ENCODE measurements at regions not wholly inside any gene's neighbourhood (a gene's known extent, or its start where the extent isn't known, plus 50 kb on each side); places are given as distances from the start of the nearest gene placed in this dataset.

DNA sequence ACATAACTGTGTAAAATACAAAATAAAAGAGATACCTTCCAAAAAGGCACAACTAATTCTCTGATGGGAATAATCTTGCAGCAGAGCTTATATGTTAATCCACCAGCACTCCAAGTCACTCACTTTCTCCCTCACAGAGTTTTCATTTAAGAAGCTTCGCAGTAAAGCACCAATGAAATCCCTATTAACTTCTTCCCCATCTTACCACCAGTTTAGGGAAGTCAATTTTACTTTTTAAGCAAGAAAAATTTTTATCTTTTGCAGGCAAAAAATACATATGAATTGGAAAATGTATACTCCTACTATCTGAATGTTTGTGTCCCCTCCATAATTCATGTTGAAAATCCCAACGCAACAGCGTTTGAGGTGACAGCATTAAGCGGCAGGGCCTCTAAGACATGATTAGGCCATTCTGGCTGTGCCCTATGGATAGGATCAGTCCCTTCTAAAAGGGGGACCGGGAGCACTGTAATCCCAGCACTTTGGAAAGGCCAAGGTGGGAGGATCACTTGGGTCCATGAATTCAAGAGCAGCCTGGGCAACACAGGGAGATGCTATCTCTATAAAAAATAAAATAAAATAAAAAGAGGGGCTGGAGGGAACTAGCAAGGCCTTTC lies 435.8 kb downstream of the SHQ1 start:
- H2BK5ac ChIP-seq (ENCODE audit: low read length) = no peak overlapping the region

DNA sequence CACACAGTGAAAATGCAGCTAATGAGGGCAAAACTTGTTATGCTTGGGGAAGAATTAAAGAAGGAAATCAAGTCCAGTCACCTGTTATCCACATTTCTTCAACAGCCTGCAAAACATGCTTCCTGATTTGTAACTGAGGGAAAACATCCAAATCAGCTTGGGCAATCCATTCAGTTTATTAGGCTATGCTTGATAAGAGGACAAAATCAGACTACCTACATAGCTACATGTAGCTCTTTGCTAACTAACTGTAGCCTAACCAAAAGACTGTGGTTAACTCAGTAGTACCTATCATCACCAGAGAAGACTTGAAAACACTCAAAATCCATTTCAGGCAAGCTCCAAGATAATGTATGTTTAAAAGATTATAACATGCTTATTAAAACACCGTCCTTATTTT lies 436.4 kb downstream of the SHQ1 start:
- Histone ChIP-seq H3K27me3 (ENCODE audit: control insufficient read depth in 3 of 3, insufficient read depth in 3 of 3, low read depth in 1 of 3, low read length in 3 of 3) (no peaks in the 10 kb centered on the region), H3K14ac (ENCODE audit: low read length) (no peak overlapping the region), H2BK120ac (ENCODE audit: low read depth, low read length) (no peak overlapping the region), H3K4ac (ENCODE audit: low read length) (no peak overlapping the region), H3K27ac (replicated peaks; ENCODE audit: low read length) (no peak overlapping the region), H3K18ac (ENCODE audit: low read length) (no peak overlapping the region), H2BK12ac (ENCODE audit: low read length) (no peak overlapping the region), H3K9ac (ENCODE audit: low read depth, low read length, poor library complexity) (no peak overlapping the region), H3K23ac (ENCODE audit: low read depth, low read length, poor library complexity) (no peak overlapping the region), H3K36me3 (replicated peaks in 1 of 2; ENCODE audit: control insufficient read depth in 2 of 2, insufficient read depth in 2 of 2, low read length in 2 of 2) (no peaks in the 10 kb centered on the region), H3K9me3 (replicated peaks in 1 of 2; ENCODE audit: control insufficient read depth in 2 of 2, insufficient read depth in 1 of 2, low read depth in 1 of 2, low read length in 2 of 2) (no peaks in the 10 kb centered on the region), H4K8ac (ENCODE audit: low read depth, low read length) (no peak overlapping the region), H3K79me1 (ENCODE audit: low read depth, low read length) (peaks cover 3% of the 10 kb centered on the region), H3K4me1 (ENCODE audit: control insufficient read depth in 2 of 2, insufficient read depth in 1 of 2, low read depth in 1 of 2, low read length in 2 of 2) (peaks cover 0 to 5% of the 10 kb centered on the region in 2 donors), H3K4me3 (ENCODE audit: low read length in 2 of 2) (no peak overlapping the region), H3K4me2 (ENCODE audit: insufficient read depth, low read length, poor library complexity, severe bottlenecking) (no peak overlapping the region), H4K91ac (ENCODE audit: low read depth, low read length, poor library complexity) (no peak overlapping the region), H2AFZ (ENCODE audit: low read length) (no peak overlapping the region), H2BK15ac (ENCODE audit: low read length) (no peak overlapping the region), H2AK5ac (ENCODE audit: low read depth, low read length) (no peak overlapping the region), H2BK5ac (ENCODE audit: low read length) (no peak overlapping the region)
- no peak for DNase-seq (ENCODE audit: low spot score)
- WGBS, 2 donors (ENCODE audit: extremely low coverage in 2 of 2, insufficient read length in 2 of 2, insufficient replicate concordance in 1 of 2) = no CpG with 5 or more reads among the region's 1 CpG

More for the DNA sequence above, 435.8 kb downstream of the SHQ1 start:
- Histone ChIP-seq H3K4me3 (ENCODE audit: low read length in 2 of 2) (no peak overlapping the region), H3K9me3 (replicated peaks in 1 of 2; ENCODE audit: control insufficient read depth in 2 of 2, insufficient read depth in 1 of 2, low read depth in 1 of 2, low read length in 2 of 2) (peaks cover 0 to 3% of the 10 kb centered on the region in 2 donors), H2AFZ (ENCODE audit: low read length) (no peak overlapping the region), H2BK12ac (ENCODE audit: low read length) (no peak overlapping the region), H3K9ac (ENCODE audit: low read depth, low read length, poor library complexity) (no peak overlapping the region), H3K23ac (ENCODE audit: low read depth, low read length, poor library complexity) (no peak overlapping the region), H2AK5ac (ENCODE audit: low read depth, low read length) (no peak overlapping the region), H4K91ac (ENCODE audit: low read depth, low read length, poor library complexity) (no peak overlapping the region), H3K4me1 (ENCODE audit: control insufficient read depth in 2 of 2, insufficient read depth in 1 of 2, low read depth in 1 of 2, low read length in 2 of 2) (peaks cover 0 to 3% of the 10 kb centered on the region in 2 donors), H2BK120ac (ENCODE audit: low read depth, low read length) (no peak overlapping the region), H4K8ac (ENCODE audit: low read depth, low read length) (no peak overlapping the region), H3K27ac (replicated peaks; ENCODE audit: low read length) (no peak overlapping the region), H3K79me1 (ENCODE audit: low read depth, low read length) (peaks cover 3% of the 10 kb centered on the region), H3K18ac (ENCODE audit: low read length) (no peak overlapping the region), H3K27me3 (ENCODE audit: control insufficient read depth in 3 of 3, insufficient read depth in 3 of 3, low read depth in 1 of 3, low read length in 3 of 3) (no peaks in the 10 kb centered on the region), H3K4ac (ENCODE audit: low read length) (no peak overlapping the region), H3K4me2 (ENCODE audit: insufficient read depth, low read length, poor library complexity, severe bottlenecking) (no peak overlapping the region), H3K14ac (ENCODE audit: low read length) (no peak overlapping the region), H3K36me3 (replicated peaks in 1 of 2; ENCODE audit: control insufficient read depth in 2 of 2, insufficient read depth in 2 of 2, low read length in 2 of 2) (no peaks in the 10 kb centered on the region), H2BK15ac (ENCODE audit: low read length) (no peak overlapping the region)
- no CpG with 5 or more reads among the region's 5 CpGs for WGBS, 2 donors (ENCODE audit: extremely low coverage in 2 of 2, insufficient read length in 2 of 2, insufficient replicate concordance in 1 of 2)
- no peak for DNase-seq (ENCODE audit: low spot score)

DNA sequence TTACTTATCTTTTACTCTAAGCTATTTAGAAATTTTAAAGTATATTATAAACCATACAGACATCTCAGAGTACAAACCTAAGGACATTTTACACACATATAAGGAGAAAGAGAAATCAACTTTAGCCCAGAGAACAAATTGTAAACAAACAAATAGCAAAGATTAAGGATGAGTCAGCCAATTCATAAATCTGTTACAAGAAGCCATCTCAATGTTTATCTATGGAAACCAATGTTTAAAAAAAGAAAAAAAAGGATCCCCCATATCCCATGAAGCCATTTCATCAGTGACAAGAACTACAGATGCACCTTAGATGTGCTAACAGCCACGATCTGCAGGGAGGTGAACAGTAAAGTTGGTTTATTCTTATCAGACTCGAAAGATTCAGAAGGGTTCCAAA lies 437.1 kb downstream of the SHQ1 start:
- no peak overlapping the region for H3K4me3 ChIP-seq (ENCODE audit: low read length in 2 of 2)
- H4K91ac ChIP-seq (ENCODE audit: low read depth, low read length, poor library complexity) = no peak overlapping the region
- H3K9me3 ChIP-seq (replicated peaks in 1 of 2; ENCODE audit: control insufficient read depth in 2 of 2, insufficient read depth in 1 of 2, low read depth in 1 of 2, low read length in 2 of 2) = no peaks in the 10 kb centered on the region
- H2BK12ac ChIP-seq (ENCODE audit: low read length) = no peak overlapping the region
- H4K8ac ChIP-seq (ENCODE audit: low read depth, low read length) = no peak overlapping the region
- peaks cover under 1 to 11% of the 10 kb centered on the region in 2 donors for H3K4me1 ChIP-seq (ENCODE audit: control insufficient read depth in 2 of 2, insufficient read depth in 1 of 2, low read depth in 1 of 2, low read length in 2 of 2)
- no peak overlapping the region for H2BK15ac ChIP-seq (ENCODE audit: low read length)
- H2BK120ac ChIP-seq (ENCODE audit: low read depth, low read length) = no peak overlapping the region
- no peak overlapping the region for H3K23ac ChIP-seq (ENCODE audit: low read depth, low read length, poor library complexity)
- no peak overlapping the region for H2AK5ac ChIP-seq (ENCODE audit: low read depth, low read length)
- WGBS, 2 donors (ENCODE audit: extremely low coverage in 2 of 2, insufficient read length in 2 of 2, insufficient replicate concordance in 1 of 2) = no CpG with 5 or more reads among the region's 2 CpGs
- H3K36me3 ChIP-seq (replicated peaks in 1 of 2; ENCODE audit: control insufficient read depth in 2 of 2, insufficient read depth in 2 of 2, low read length in 2 of 2) = no peaks in the 10 kb centered on the region
- no peak overlapping the region for H2BK5ac ChIP-seq (ENCODE audit: low read length)
- H3K27ac ChIP-seq (replicated peaks; ENCODE audit: low read length) = no peak overlapping the region
- no peak overlapping the region for H3K14ac ChIP-seq (ENCODE audit: low read length)
- H3K27me3 ChIP-seq (ENCODE audit: control insufficient read depth in 3 of 3, insufficient read depth in 3 of 3, low read depth in 1 of 3, low read length in 3 of 3) = no peaks in the 10 kb centered on the region
- peaks cover 3% of the 10 kb centered on the region for H3K79me1 ChIP-seq (ENCODE audit: low read depth, low read length)
- no peak overlapping the region for H3K18ac ChIP-seq (ENCODE audit: low read length)
- no peak overlapping the region for H3K4me2 ChIP-seq (ENCODE audit: insufficient read depth, low read length, poor library complexity, severe bottlenecking)
- no peak overlapping the region for H2AFZ ChIP-seq (ENCODE audit: low read length)
- no peak overlapping the region for H3K4ac ChIP-seq (ENCODE audit: low read length)
- DNase-seq (ENCODE audit: low spot score) = no peak
- H3K9ac ChIP-seq (ENCODE audit: low read depth, low read length, poor library complexity) = no peak overlapping the region

DNA sequence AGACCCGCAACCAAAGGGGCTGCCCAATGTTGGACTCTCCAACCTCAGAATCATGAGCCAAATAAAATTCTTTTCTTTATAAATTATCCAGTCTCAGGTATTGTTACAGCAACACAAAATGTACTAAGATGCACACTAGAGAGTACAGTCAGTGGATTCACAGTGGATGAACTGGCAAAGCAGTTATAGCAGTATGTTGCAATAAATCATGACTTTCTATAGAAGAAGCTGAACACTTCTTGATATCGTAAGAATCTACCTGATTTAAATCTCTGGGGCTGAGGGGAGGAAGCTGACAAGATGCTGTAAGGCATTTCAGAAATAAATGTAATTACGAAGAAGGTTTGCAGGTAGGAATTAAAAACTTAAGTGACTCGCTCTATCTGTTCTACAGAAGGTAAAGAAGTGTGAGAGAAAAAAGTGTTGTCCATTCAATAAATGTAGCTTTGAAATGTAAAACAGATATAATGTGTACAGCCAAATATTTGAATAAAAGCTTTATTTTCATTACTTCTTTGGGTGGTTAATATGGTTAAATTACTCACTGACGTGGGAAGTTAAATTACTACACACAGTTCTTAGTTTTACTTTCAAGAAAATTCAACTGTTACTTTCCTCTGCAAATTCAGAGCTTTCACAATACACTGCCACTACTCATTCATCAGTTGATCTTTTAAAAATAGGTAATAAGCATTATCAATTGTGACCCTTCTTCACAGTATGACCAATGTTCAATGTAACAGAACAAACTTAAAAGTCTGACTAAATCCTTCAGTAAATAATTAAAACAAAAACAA lies 439.1 kb downstream of the SHQ1 start:
- H3K4me2 ChIP-seq (ENCODE audit: insufficient read depth, low read length, poor library complexity, severe bottlenecking) = no peak overlapping the region
- H2BK5ac ChIP-seq (ENCODE audit: low read length) = no peak overlapping the region
- H4K8ac ChIP-seq (ENCODE audit: low read depth, low read length) = no peak overlapping the region
- H3K14ac ChIP-seq (ENCODE audit: low read length) = no peak overlapping the region
- no peak overlapping the region for H3K4ac ChIP-seq (ENCODE audit: low read length)
- no peaks in the 10 kb centered on the region for H3K9me3 ChIP-seq (replicated peaks in 1 of 2; ENCODE audit: control insufficient read depth in 2 of 2, insufficient read depth in 1 of 2, low read depth in 1 of 2, low read length in 2 of 2)
- H3K9ac ChIP-seq (ENCODE audit: low read depth, low read length, poor library complexity) = no peak overlapping the region
- no peak overlapping the region for H2BK15ac ChIP-seq (ENCODE audit: low read length)
- H3K36me3 ChIP-seq (replicated peaks in 1 of 2; ENCODE audit: control insufficient read depth in 2 of 2, insufficient read depth in 2 of 2, low read length in 2 of 2) = no peaks in the 10 kb centered on the region
- no peak overlapping the region for H2AK5ac ChIP-seq (ENCODE audit: low read depth, low read length)
- H3K23ac ChIP-seq (ENCODE audit: low read depth, low read length, poor library complexity) = no peak overlapping the region
- H3K27ac ChIP-seq (replicated peaks; ENCODE audit: low read length) = no peak overlapping the region
- no peak overlapping the region for H2BK120ac ChIP-seq (ENCODE audit: low read depth, low read length)
- H2BK12ac ChIP-seq (ENCODE audit: low read length) = no peak overlapping the region
- no peaks in the 10 kb centered on the region for H3K79me1 ChIP-seq (ENCODE audit: low read depth, low read length)
- no peak for DNase-seq (ENCODE audit: low spot score)
- no CpG with 5 or more reads among the region's 5 CpGs for WGBS, 2 donors (ENCODE audit: extremely low coverage in 2 of 2, insufficient read length in 2 of 2, insufficient replicate concordance in 1 of 2)
- no peak overlapping the region for H2AFZ ChIP-seq (ENCODE audit: low read length)
- H3K4me3 ChIP-seq (ENCODE audit: low read length in 2 of 2) = no peak overlapping the region
- no peak overlapping the region for H3K18ac ChIP-seq (ENCODE audit: low read length)
- no peaks in the 10 kb centered on the region for H3K27me3 ChIP-seq (ENCODE audit: control insufficient read depth in 3 of 3, insufficient read depth in 3 of 3, low read depth in 1 of 3, low read length in 3 of 3)
- peaks cover 2 to 11% of the 10 kb centered on the region in 2 donors for H3K4me1 ChIP-seq (ENCODE audit: control insufficient read depth in 2 of 2, insufficient read depth in 1 of 2, low read depth in 1 of 2, low read length in 2 of 2)
- no peak overlapping the region for H4K91ac ChIP-seq (ENCODE audit: low read depth, low read length, poor library complexity)

Measured in neuronal stem cell (in vitro differentiated cells).